SK-N-SH (cell line): ENCODE measurements at regions not wholly inside any gene's neighbourhood (a gene's known extent, or its start where the extent isn't known, plus 50 kb on each side); places are given as distances from the start of the nearest gene placed in this dataset.
"Not testable (repeated sequence)": the region's sequence is repeated elsewhere in the genome, so short reads cannot be mapped to it uniquely, and the experiment has no call there.

Experiments used
- EP300 ChIP-seq, 2 experiments: IDR thresholded peaks; 2 replicates each; pipeline versions ENCODE4 v1.4.0 to v1.6.1; 2012; ENCODE audit warnings: borderline replicate concordance in 1 of 2, low read depth in 1 of 2, low read length in 1 of 2
- EZH2phosphoT487 ChIP-seq: fragments of 200-600 bp; sonication (generic); IDR thresholded peaks from 2 replicates; pipeline ENCODE4 v1.6.1; 2017; ENCODE audit warnings: low read depth, mixed run types, mild to moderate bottlenecking, antibody characterized with exemption, moderate library complexity, borderline replicate concordance
- MAX ChIP-seq: IDR thresholded peaks from 2 replicates; pipeline ENCODE4 v1.4.0; 2012; ENCODE audit warnings: low read depth
- RFX5 ChIP-seq: IDR thresholded peaks from 2 replicates; pipeline ENCODE4 v1.6.1; 2012; ENCODE audit warnings: mild to moderate bottlenecking, improper control_type of control experiment, low read length
- TAF1 ChIP-seq: IDR thresholded peaks from 2 replicates; pipeline ENCODE4 v1.6.1; 2012; ENCODE audit warnings: low read depth, mild to moderate bottlenecking, low read length, moderate library complexity, borderline replicate concordance
- TF ChIP-seq, protein P1 (sequence below): fragments of 200-600 bp; sonication (generic); IDR thresholded peaks from 2 replicates; pipeline ENCODE4 v1.6.1; 2017; ENCODE audit warnings: antibody characterized with exemption, mild to moderate bottlenecking, moderate library complexity
- TF ChIP-seq, protein P2 (sequence below): IDR thresholded peaks from 2 replicates; pipeline ENCODE4 v1.4.0; 2012; ENCODE audit warnings: low read depth, borderline replicate concordance

GRCh38 chr10:130938891-130939290, 372.6 kb downstream of the TCERG1L start:
- TF ChIP-seq, protein P1, sequence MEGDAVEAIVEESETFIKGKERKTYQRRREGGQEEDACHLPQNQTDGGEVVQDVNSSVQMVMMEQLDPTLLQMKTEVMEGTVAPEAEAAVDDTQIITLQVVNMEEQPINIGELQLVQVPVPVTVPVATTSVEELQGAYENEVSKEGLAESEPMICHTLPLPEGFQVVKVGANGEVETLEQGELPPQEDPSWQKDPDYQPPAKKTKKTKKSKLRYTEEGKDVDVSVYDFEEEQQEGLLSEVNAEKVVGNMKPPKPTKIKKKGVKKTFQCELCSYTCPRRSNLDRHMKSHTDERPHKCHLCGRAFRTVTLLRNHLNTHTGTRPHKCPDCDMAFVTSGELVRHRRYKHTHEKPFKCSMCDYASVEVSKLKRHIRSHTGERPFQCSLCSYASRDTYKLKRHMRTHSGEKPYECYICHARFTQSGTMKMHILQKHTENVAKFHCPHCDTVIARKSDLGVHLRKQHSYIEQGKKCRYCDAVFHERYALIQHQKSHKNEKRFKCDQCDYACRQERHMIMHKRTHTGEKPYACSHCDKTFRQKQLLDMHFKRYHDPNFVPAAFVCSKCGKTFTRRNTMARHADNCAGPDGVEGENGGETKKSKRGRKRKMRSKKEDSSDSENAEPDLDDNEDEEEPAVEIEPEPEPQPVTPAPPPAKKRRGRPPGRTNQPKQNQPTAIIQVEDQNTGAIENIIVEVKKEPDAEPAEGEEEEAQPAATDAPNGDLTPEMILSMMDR = not testable (repeated sequence)
- TF ChIP-seq EZH2phosphoT487; EP300 (IDR thresholded peaks at IDR 0.05; ENCODE audit: borderline replicate concordance in 1 of 2, low read depth in 1 of 2, low read length in 1 of 2); RFX5; TAF1; MAX: not testable (repeated sequence)
- TF ChIP-seq, protein P2, sequence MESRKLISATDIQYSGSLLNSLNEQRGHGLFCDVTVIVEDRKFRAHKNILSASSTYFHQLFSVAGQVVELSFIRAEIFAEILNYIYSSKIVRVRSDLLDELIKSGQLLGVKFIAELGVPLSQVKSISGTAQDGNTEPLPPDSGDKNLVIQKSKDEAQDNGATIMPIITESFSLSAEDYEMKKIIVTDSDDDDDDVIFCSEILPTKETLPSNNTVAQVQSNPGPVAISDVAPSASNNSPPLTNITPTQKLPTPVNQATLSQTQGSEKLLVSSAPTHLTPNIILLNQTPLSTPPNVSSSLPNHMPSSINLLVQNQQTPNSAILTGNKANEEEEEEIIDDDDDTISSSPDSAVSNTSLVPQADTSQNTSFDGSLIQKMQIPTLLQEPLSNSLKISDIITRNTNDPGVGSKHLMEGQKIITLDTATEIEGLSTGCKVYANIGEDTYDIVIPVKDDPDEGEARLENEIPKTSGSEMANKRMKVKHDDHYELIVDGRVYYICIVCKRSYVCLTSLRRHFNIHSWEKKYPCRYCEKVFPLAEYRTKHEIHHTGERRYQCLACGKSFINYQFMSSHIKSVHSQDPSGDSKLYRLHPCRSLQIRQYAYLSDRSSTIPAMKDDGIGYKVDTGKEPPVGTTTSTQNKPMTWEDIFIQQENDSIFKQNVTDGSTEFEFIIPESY = not testable (repeated sequence)
